NT2/D1 (cell line): ENCODE measurements at regions not wholly inside any gene's neighbourhood (a gene's known extent, or its start where the extent isn't known, plus 50 kb on each side); places are given as distances from the start of the nearest gene placed in this dataset.

Experiments
- DNase-seq: peaks from one replicate; pipeline ENCODE4 v3.0.0-alpha.2; 2011; ENCODE audit warnings: low read depth, low spot score
- H3K27me3 ChIP-seq: 2 replicates; pipeline ENCODE4 v1.6.0; 2011; ENCODE audit warnings: mild to moderate bottlenecking; ENCODE audit not compliant: insufficient read length, insufficient read depth
- H3K36me3 ChIP-seq: 2 replicates; pipeline ENCODE4 v1.6.1; 2011; ENCODE audit warnings: mild to moderate bottlenecking, low read length, mixed read lengths; ENCODE audit not compliant: insufficient read depth, insufficient read length
- H3K4me1 ChIP-seq: 2 replicates; pipeline ENCODE4 v1.5.1; 2011; ENCODE audit not compliant: insufficient read depth, insufficient read length
- H3K4me3 ChIP-seq: 2 replicates; pipeline ENCODE4 v1.5.1; 2011; ENCODE audit warnings: low read depth; ENCODE audit not compliant: insufficient read length
- H3K9ac ChIP-seq: 2 replicates; pipeline ENCODE4 v1.6.0; 2011; ENCODE audit warnings: low read depth; ENCODE audit not compliant: insufficient read length
- H3K9me3 ChIP-seq: 2 replicates; pipeline ENCODE4 v1.5.1; 2011; ENCODE audit warnings: mild to moderate bottlenecking, low read length; ENCODE audit not compliant: insufficient read depth
- SUZ12 ChIP-seq: IDR thresholded peaks from 2 replicates; pipeline ENCODE4 v1.6.1; 2011; ENCODE audit not compliant: insufficient read length, insufficient read depth; ENCODE audit errors: extremely low read depth
- YY1 ChIP-seq: IDR thresholded peaks from 2 replicates; pipeline ENCODE4 v1.6.1; 2011; ENCODE audit not compliant: insufficient read length, insufficient read depth
- ZNF274 ChIP-seq: IDR thresholded peaks from 2 replicates; pipeline ENCODE4 v1.6.1; 2011; ENCODE audit warnings: mild to moderate bottlenecking, low read depth, low read length

DNA sequence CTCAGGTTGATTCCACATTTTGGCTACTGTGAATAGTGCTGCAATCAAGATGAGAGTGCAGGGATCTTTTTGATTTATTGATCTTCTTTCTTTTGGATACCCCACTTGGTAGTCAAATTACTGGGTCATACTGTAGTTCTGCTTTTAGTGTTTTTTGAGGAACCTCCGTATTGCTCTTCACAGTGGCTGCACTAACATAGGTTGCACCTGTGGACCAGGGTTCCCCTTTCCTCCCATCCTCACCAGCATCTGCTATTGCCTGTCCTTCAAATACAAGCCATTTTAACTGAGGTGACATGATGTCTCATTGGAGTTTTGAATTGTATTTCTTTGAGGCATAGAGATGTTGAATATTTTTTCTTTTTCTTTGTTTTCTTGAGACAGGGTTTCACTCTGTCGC lies 152.5 kb upstream of the TMEM132C start:
- Histone ChIP-seq H3K27me3 (no peaks in the 10 kb centered on the region), H3K4me1 (peaks cover 3% of the 10 kb centered on the region), H3K36me3 (no peaks in the 10 kb centered on the region), H3K9ac (no peak overlapping the region), H3K4me3 (no peak overlapping the region), H3K9me3 (no peaks in the 10 kb centered on the region)
- no peak for DNase-seq
- no peak for TF ChIP-seq YY1
- TF ChIP-seq SUZ12: no peak
- TF ChIP-seq ZNF274: no peak

DNA sequence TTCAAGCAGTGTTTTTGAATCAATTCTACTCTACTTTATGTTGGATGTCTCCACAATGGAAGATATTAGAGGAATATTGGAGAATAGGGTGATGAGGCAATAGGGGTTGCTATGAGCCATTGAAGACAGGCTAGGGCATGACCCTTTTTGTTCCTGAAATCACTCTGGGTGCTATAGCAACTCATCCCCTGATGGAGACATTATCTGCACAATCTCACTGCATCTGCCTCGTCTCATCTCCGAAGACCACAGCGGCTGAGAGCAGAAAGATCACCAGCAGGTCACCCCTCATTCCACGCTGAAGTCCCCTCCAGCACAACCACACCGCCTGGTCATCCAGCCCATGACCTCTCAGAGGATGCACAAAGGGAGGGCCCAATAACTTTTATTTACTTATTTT lies 150.4 kb upstream of the TMEM132C start:
- Histone ChIP-seq H3K4me1 (peaks cover 3% of the 10 kb centered on the region), H3K36me3 (no peaks in the 10 kb centered on the region), H3K9ac (no peak overlapping the region), H3K4me3 (no peak overlapping the region), H3K9me3 (no peaks in the 10 kb centered on the region), H3K27me3 (no peaks in the 10 kb centered on the region)
- no peak for DNase-seq
- TF ChIP-seq SUZ12: no peak
- TF ChIP-seq YY1: no peak
- no peak for TF ChIP-seq ZNF274

DNA sequence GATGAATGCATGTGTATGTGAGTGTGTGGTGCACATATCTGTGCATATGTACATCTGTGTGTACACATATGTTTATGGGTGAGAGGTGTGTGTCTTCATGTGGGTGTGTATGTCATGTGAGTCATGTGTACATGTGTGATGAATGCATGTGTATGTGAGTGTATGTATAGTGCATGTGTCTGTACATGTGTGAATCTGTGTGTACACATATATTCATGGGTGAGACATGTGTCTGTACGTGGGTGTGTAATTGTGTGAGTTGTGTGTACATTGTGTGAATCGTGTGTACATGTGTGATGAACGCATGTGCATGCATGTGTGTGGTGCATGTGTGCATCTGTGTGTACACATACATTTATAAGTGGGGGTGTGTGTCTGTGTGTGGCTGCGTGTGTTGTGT lies 146.9 kb upstream of the TMEM132C start:
- Histone ChIP-seq H3K4me3 (no peak overlapping the region), H3K9me3 (no peaks in the 10 kb centered on the region), H3K27me3 (no peaks in the 10 kb centered on the region), H3K36me3 (no peaks in the 10 kb centered on the region), H3K4me1 (no peaks in the 10 kb centered on the region), H3K9ac (no peak overlapping the region)
- TF ChIP-seq ZNF274 (no peak), SUZ12 (no peak), YY1 (no peak)
- no peak for DNase-seq

DNA sequence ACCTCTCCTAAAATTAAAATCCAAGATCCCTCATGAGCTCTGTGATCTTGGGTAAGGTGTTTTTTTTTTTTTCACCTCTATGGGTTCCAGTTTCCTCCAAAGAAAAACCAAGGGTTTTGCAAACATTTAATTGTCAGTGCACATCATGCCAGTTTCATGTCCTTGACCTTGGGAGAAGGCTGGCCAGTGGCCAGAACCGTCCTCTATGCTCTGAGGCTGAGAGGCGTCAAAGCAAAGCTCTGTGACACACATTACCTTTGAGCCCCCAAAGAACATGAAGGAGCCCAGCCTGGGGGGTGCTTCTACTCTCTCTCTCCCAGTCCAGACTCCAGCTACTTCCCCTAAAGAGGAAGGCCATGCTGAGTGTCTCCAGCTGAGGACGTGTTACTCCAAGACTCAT lies 145.5 kb upstream of the TMEM132C start:
- no peak overlapping the region for H3K9ac ChIP-seq
- no peak overlapping the region for H3K4me3 ChIP-seq
- H3K4me1 ChIP-seq: no peaks in the 10 kb centered on the region
- no peak for DNase-seq
- TF ChIP-seq YY1: no peak
- no peak for TF ChIP-seq ZNF274
- TF ChIP-seq SUZ12: no peak
- H3K27me3 ChIP-seq: no peaks in the 10 kb centered on the region
- H3K36me3 ChIP-seq: no peaks in the 10 kb centered on the region
- H3K9me3 ChIP-seq: no peaks in the 10 kb centered on the region

DNA sequence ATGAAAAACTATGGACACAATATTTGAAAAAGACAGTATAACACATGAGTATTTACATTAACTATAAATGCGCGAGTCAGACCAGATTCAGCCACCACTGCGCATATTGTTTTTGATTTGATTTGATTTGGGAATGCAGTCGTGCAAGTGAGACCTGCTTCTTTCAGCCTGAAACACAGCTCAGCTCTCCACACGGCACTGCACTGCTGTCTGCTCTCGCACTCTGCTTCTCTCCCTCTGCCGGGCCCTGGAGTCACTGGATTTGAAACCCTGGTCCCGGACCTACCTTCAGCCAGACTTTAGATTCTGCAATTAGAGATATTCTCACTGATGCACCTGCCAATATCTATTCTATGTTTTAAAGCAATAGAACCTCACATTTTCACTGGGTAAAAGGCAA lies 143.9 kb upstream of the TMEM132C start:
- H3K9me3 ChIP-seq: no peaks in the 10 kb centered on the region
- no peak overlapping the region for H3K9ac ChIP-seq
- DNase-seq: no peak
- TF ChIP-seq YY1 (no peak), ZNF274 (no peak), SUZ12 (no peak)
- no peaks in the 10 kb centered on the region for H3K4me1 ChIP-seq
- no peak overlapping the region for H3K4me3 ChIP-seq
- no peaks in the 10 kb centered on the region for H3K27me3 ChIP-seq
- H3K36me3 ChIP-seq: no peaks in the 10 kb centered on the region

DNA sequence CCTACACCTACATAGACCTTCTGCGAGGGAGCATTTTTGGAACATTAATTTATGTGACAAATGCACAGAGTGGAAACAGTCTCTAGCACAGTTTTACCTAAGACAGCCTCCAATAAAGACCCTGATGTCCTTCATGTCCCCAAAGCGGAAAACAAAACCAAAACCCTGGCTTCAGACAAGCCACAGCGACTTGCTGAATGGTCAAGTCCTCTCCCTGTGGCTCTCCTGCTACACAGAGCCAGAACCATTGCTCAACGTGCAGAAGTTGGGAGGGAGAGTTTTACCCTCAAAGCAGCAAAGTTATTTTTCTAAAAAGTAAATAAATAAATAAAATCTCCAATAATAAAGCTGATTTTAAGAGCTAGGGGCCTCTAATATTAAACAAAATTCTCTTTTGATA lies 135.0 kb upstream of the TMEM132C start:
- no peak overlapping the region for H3K9ac ChIP-seq
- no peaks in the 10 kb centered on the region for H3K36me3 ChIP-seq
- H3K4me3 ChIP-seq: no peak overlapping the region
- H3K4me1 ChIP-seq: peaks cover 2% of the 10 kb centered on the region
- TF ChIP-seq YY1 (no peak), ZNF274 (no peak), SUZ12 (no peak)
- H3K9me3 ChIP-seq: no peaks in the 10 kb centered on the region
- DNase-seq: no peak
- H3K27me3 ChIP-seq: no peaks in the 10 kb centered on the region

DNA sequence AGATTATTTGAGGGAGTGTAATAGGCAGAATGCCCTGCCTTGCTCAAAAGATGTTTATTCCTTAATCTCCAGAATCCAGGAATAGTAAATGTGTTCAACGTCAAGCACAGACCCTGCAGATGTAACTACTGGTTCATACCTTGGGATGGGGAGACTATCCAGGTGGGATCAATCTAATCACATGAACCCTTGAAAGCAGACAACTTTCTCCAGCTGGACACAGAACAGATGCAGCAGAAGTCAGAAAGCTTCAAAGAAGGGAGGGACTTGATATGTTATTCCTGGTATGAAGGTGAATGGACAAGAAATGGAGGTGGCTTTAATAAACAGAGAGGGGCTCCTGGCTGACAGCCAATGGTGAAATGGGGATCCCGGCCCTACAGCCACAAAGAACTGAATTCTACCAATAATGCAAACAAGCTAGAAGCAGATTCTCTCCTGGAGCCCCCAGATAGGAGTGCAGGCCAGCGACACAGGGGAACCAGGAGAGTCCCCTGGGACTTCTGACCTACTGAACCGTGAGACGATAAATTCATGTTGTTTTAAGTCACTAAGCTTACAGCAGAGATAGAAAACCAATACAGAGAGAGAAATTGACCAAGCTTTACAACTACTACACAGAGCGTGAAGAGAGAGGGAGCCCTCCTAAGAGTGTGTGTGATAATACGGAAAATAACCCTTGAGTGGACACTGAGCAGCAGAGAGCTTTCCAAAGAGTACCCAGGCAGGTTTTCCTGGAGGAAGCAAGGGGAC lies 133.5 kb upstream of the TMEM132C start:
- no peak overlapping the region for H3K4me3 ChIP-seq
- H3K4me1 ChIP-seq: peaks cover 2% of the 10 kb centered on the region
- H3K9me3 ChIP-seq: no peaks in the 10 kb centered on the region
- H3K36me3 ChIP-seq: no peaks in the 10 kb centered on the region
- no peak overlapping the region for H3K9ac ChIP-seq
- no peaks in the 10 kb centered on the region for H3K27me3 ChIP-seq
- no peak for DNase-seq
- TF ChIP-seq YY1 (no peak), SUZ12 (no peak), ZNF274 (no peak)
